Endothelial cell of umbilical vein (primary cell): ENCODE measurements at regions not wholly inside any gene's neighbourhood (a gene's known extent, or its start where the extent isn't known, plus 50 kb on each side); places are given as distances from the start of the nearest gene placed in this dataset.

ENCODE experiments used
- BruUV-seq: library from RNA; stranded (reverse); fragments of 400-500 nt; replicated peaks from 2 replicates; lab custom pipeline; 2021; lab: Mats Ljungman, UMichigan
- CTCF ChIA-PET: fragments of 300-600, 350-600 bp; sonication (Branson Sonifier 250); formaldehyde crosslinking; loops from one replicate; lab custom pipeline; 2021; ENCODE audit warnings: antibody characterized with exemption, inconsistent platforms; lab: Charles Lee
- POLR2A ChIA-PET: fragments of 300-600, 350-600 bp; sonication (Branson Sonifier 250); formaldehyde crosslinking; loops from one replicate; lab custom pipeline; 2021; ENCODE audit warnings: antibody characterized with exemption, inconsistent platforms; lab: Charles Lee
- DNase-seq: peaks from one replicate; pipeline ENCODE4 v3.0.0-alpha.2; 2011; ENCODE audit warnings: low read depth, low spot score
- FAIRE-seq: peaks from 2 replicates; lab custom pipeline; 2011; peaks lifted over from hg19 to GRCh38; lab: Jason Lieb, UNC
- H2AFZ ChIP-seq: 2 replicates; pipeline ENCODE4 v1.6.0; 2012; ENCODE audit warnings: low read depth, low read length, control low read depth, inconsistent platforms
- H3K27ac ChIP-seq: 2 replicates; pipeline ENCODE4 v1.5.1; 2011; ENCODE audit warnings: low read depth, mild to moderate bottlenecking, control low read depth, low read length, moderate library complexity; ENCODE audit not compliant: insufficient read depth
- H3K27me3 ChIP-seq, 2 experiments: 2 replicates each; pipeline versions ENCODE4 v1.6.0 to v1.6.1; 2011; ENCODE audit warnings: low read length in 2 of 2, mixed read lengths in 1 of 2; ENCODE audit not compliant: control insufficient read depth in 2 of 2, insufficient read depth in 2 of 2
- H3K36me3 ChIP-seq, 2 experiments: 2 replicates in 1 of 2; 3 replicates in 1 of 2; pipeline ENCODE4 v1.5.1; 2011; ENCODE audit warnings: low read length in 2 of 2, mild to moderate bottlenecking in 1 of 2, moderate library complexity in 1 of 2; ENCODE audit not compliant: control insufficient read depth in 2 of 2, insufficient read depth in 2 of 2; ENCODE audit errors: extremely low read depth in 1 of 2
- H3K4me1 ChIP-seq: 3 replicates; pipeline ENCODE4 v1.5.1; 2011; ENCODE audit warnings: mild to moderate bottlenecking, low read length; ENCODE audit not compliant: control insufficient read depth, insufficient read depth; ENCODE audit errors: extremely low read depth
- H3K4me2 ChIP-seq: 2 replicates; pipeline ENCODE4 v1.6.1; 2011; ENCODE audit warnings: low read length, control low read depth, mixed read lengths; ENCODE audit not compliant: insufficient read depth
- H3K4me3 ChIP-seq, 3 experiments: fragments of 200-600 bp in 1 of 3; sonication (generic), shearing (Covaris generic) in 1 of 3; replicated peaks in 1 of 3; 2 replicates each; pipeline ENCODE4 v1.5.1; 2011 to 2016; ENCODE audit warnings: control low read depth in 3 of 3, low read length in 3 of 3, mild to moderate bottlenecking in 2 of 3, inconsistent platforms in 1 of 3, low read depth in 1 of 3, moderate library complexity in 1 of 3; ENCODE audit not compliant: insufficient read depth in 1 of 3
- H3K79me2 ChIP-seq: 2 replicates; pipeline ENCODE4 v1.6.0; 2012; ENCODE audit warnings: low read length, inconsistent platforms; ENCODE audit not compliant: control insufficient read depth, insufficient read depth
- H3K9ac ChIP-seq: replicated peaks from 2 replicates; pipeline ENCODE3; 2011; ENCODE audit warnings: low read length, control low read depth; ENCODE audit not compliant: insufficient read depth; ENCODE audit errors: extremely low read depth
- H3K9me1 ChIP-seq: replicated peaks from 3 replicates; pipeline ENCODE4 v1.6.0; 2011; ENCODE audit warnings: mild to moderate bottlenecking, low read length; ENCODE audit not compliant: control insufficient read depth, insufficient read depth; ENCODE audit errors: extremely low read depth
- H3K9me3 ChIP-seq: replicated peaks from 2 replicates; pipeline ENCODE4 v1.5.1; 2012; ENCODE audit warnings: low read length, inconsistent platforms; ENCODE audit not compliant: control insufficient read depth, insufficient read depth
- H4K20me1 ChIP-seq: replicated peaks from 2 replicates; pipeline ENCODE3; 2011; ENCODE audit warnings: mild to moderate bottlenecking, low read length; ENCODE audit not compliant: control insufficient read depth, insufficient read depth; ENCODE audit errors: extremely low read depth
- CTCF ChIP-seq, 2 donors: IDR thresholded peaks; 1 replicate in 1 of 2; 2 replicates in 1 of 2; pipeline ENCODE4 v1.5.1; 2011; ENCODE audit warnings: low read length in 2 of 2, mild to moderate bottlenecking in 2 of 2, moderate library complexity in 2 of 2, control low read depth in 1 of 2, inconsistent platforms in 1 of 2, low read depth in 1 of 2; ENCODE audit not compliant: insufficient read depth in 1 of 2; ENCODE audit errors: extremely low read depth in 1 of 2
- EZH2 ChIP-seq: IDR thresholded peaks from 2 replicates; pipeline ENCODE4 v1.6.1; 2012; ENCODE audit warnings: borderline replicate concordance, low read depth, mild to moderate bottlenecking, moderate library complexity, low read length, inconsistent platforms; ENCODE audit not compliant: severe bottlenecking
- GATA2 ChIP-seq: IDR thresholded peaks from 2 replicates; pipeline ENCODE4 v1.7.0; 2011; ENCODE audit warnings: low read depth, mild to moderate bottlenecking, moderate library complexity, mixed read lengths, low read length; ENCODE audit not compliant: insufficient read length, insufficient read depth
- JUN ChIP-seq: IDR thresholded peaks from 2 replicates; pipeline ENCODE4 v1.6.1; 2011; ENCODE audit warnings: borderline replicate concordance, low read depth; ENCODE audit not compliant: insufficient read length, insufficient read depth
- POLR2A ChIP-seq: IDR thresholded peaks from 2 replicates; pipeline ENCODE4 v1.6.1; 2012; ENCODE audit warnings: low read depth, mild to moderate bottlenecking, control low read depth, low read length
- POLR2AphosphoS5 ChIP-seq: IDR thresholded peaks from 2 replicates; pipeline ENCODE4 v1.6.1; 2012; ENCODE audit warnings: low read depth, mild to moderate bottlenecking, control low read depth, low read length, moderate library complexity; ENCODE audit not compliant: insufficient read depth
- dilution Hi-C: fragments of 300-500 bp; cut with MboI; formaldehyde crosslinking; loops from one replicate; pipeline ENCODE4 v1.15.0; 2019; ENCODE audit warnings: low sequenced_read_pairs; ENCODE audit not compliant: extremely low pct_ligation_motif_present
- intact Hi-C: fragments of 100-400 bp; cut with micrococcal nuclease; formaldehyde crosslinking; loops from one replicate; pipeline ENCODE4 v1.10.0; 2022

GRCh38 chr10:44004913-44005787, 356.5 kb upstream of the ZNF32 start:
- dilution Hi-C loops: no loop called here
- CTCF ChIA-PET: no interaction called here
- Histone ChIP-seq H3K4me2 (no peak overlapping the region), H2AFZ (no peak overlapping the region), H4K20me1 (no peaks in the 10 kb centered on the region), H3K4me1 (peaks cover 13% of the 10 kb centered on the region), H3K79me2 (no peaks in the 10 kb centered on the region), H3K9ac (no peak overlapping the region), H3K4me3 (no peak overlapping the region), H3K27ac (no peak overlapping the region), H3K27me3 (no peaks in the 10 kb centered on the region), H3K9me1 (no peaks in the 10 kb centered on the region), H3K36me3 (no peaks in the 10 kb centered on the region), H3K9me3 (no peaks in the 10 kb centered on the region)
- FAIRE-seq (no peak), DNase-seq (no peak)
- POLR2A ChIA-PET: no interaction called here
- TF ChIP-seq GATA2: no peak
- no peak for TF ChIP-seq EZH2
- no peak for TF ChIP-seq POLR2A
- intact Hi-C loops: no loop called here
- BruUV-seq: no TSS peak

DNA sequence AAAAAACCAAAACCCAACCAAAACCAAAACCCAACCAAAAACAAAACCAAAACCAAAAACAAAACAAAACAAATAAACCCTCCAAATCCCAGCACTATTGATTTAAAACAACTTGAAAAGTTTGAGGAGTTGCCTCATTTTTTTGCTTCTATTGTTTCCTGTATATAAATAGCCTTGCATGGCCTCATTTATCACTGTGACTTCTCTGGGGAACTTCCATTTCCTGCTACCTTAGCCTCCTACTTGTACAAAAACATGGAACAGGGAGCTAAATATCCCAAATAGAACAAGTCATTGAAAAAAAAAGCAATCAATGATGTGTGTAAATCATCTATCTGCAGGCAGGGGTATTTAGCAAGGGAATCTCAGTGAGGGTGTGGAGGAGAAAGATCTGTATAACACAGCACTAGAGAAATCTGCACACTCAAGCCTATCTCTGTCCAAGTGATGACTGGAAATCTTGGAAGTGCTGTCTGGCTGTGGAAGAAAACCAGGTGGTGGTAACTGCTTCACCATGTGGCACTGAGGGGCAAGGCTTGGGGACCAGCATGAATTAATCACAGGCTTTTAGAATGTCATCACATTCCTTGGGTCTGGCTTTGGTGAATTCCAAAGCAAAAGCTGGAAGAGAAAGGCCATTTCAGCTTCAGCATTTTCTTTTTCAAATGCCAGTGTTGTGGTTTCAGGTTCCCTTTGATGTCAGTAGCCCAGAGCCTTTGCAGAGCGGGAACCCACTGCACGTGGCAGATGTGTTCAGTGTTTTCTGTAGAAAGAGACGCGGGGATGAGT, 349.5 kb upstream of the ZNF32 start:
- Histone ChIP-seq H3K4me2 (no peak overlapping the region), H3K36me3 (no peaks in the 10 kb centered on the region), H3K9me3 (no peaks in the 10 kb centered on the region), H3K27ac (no peak overlapping the region), H3K79me2 (no peaks in the 10 kb centered on the region), H3K4me1 (no peaks in the 10 kb centered on the region), H3K9me1 (no peaks in the 10 kb centered on the region), H4K20me1 (no peaks in the 10 kb centered on the region), H3K9ac (no peak overlapping the region), H3K27me3 (no peaks in the 10 kb centered on the region), H2AFZ (no peak overlapping the region), H3K4me3 (no peak overlapping the region)
- POLR2A ChIA-PET: no interaction called here
- CTCF ChIA-PET: no interaction called here
- TF ChIP-seq POLR2AphosphoS5 (no peak), POLR2A (no peak), JUN (no peak), GATA2 (no peak), CTCF (IDR thresholded peaks at IDR 0.05; ENCODE audit: extremely low read depth in 1 of 2, insufficient read depth in 1 of 2, low read depth in 1 of 2, low read length in 2 of 2) (no peak)
- dilution Hi-C loops (no loop called here), intact Hi-C loops (no loop called here)
- FAIRE-seq: no peak
- DNase-seq: no peak
- no TSS peak for BruUV-seq
